Immature natural killer cell (primary cell): ENCODE measurements at regions not wholly inside any gene's neighbourhood (a gene's known extent, or its start where the extent isn't known, plus 50 kb on each side); places are given as distances from the start of the nearest gene placed in this dataset.

ENCODE experiments used
- DNase-seq, 3 donors: peaks; one replicate each; pipeline ENCODE4 v3.0.0; 2022; ENCODE audit warnings: mixed read lengths in 1 of 3
- H3K27ac Mint-ChIP-seq, 6 donors: one replicate each; pipeline ENCODE4 v1.8.0; 2020; ENCODE audit warnings: mixed read lengths in 6 of 6, mild to moderate bottlenecking in 5 of 6, inconsistent platforms in 4 of 6, moderate library complexity in 3 of 6
- H3K27me3 Mint-ChIP-seq, 3 donors: one replicate each; pipeline ENCODE4 v1.8.0; 2020 to 2021; ENCODE audit warnings: low read depth in 3 of 3, mild to moderate bottlenecking in 3 of 3, mixed read lengths in 3 of 3, moderate library complexity in 3 of 3, inconsistent platforms in 1 of 3
- H3K36me3 Mint-ChIP-seq, 3 donors: one replicate each; pipeline ENCODE4 v1.8.0; 2020; ENCODE audit warnings: mixed read lengths in 3 of 3, inconsistent platforms in 2 of 3, mild to moderate bottlenecking in 2 of 3
- H3K4me1 Mint-ChIP-seq, 2 donors: one replicate each; pipeline ENCODE4 v1.8.0; 2020; ENCODE audit warnings: inconsistent platforms in 2 of 2, mild to moderate bottlenecking in 2 of 2, mixed read lengths in 2 of 2, moderate library complexity in 1 of 2
- H3K4me3 Mint-ChIP-seq, 5 donors: one replicate each; pipeline ENCODE4 v1.8.0; 2020; ENCODE audit warnings: mild to moderate bottlenecking in 5 of 5, mixed read lengths in 5 of 5, inconsistent platforms in 3 of 5, moderate library complexity in 3 of 5
- H3K9me3 Mint-ChIP-seq, 6 donors: one replicate each; pipeline ENCODE4 v1.8.0; 2020; ENCODE audit warnings: mild to moderate bottlenecking in 6 of 6, mixed read lengths in 6 of 6, inconsistent platforms in 4 of 6, moderate library complexity in 3 of 6

DNA sequence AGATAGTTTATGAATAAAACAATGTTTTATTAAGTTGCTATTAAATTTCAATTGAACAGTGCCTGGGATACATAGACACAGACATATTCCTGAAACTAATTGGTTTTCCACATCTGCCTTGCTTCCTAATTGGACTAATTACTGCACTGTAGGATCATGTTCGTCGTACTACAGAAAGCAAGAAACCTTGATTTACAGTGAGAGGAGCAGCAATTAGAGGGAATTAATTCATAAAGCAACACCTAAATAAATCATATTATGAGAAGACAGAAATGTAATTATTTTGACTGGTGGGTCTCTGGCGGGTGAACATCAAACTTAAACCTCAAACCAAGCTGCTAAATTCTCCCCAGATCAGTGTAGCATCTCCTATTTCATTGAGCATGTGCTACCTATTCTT lies 124.6 kb upstream of the CAMK1G start:
- Mint-ChIP-seq H3K36me3 (no peaks in the 10 kb centered on the region), H3K27ac (no peak overlapping the region), H3K27me3 (peaks cover 0 to 13% (median 2%) of the 10 kb centered on the region in 3 donors), H3K4me3 (no peak overlapping the region), H3K4me1 (no peaks in the 10 kb centered on the region), H3K9me3 (no peaks in the 10 kb centered on the region)
- DNase-seq: no peak

DNA sequence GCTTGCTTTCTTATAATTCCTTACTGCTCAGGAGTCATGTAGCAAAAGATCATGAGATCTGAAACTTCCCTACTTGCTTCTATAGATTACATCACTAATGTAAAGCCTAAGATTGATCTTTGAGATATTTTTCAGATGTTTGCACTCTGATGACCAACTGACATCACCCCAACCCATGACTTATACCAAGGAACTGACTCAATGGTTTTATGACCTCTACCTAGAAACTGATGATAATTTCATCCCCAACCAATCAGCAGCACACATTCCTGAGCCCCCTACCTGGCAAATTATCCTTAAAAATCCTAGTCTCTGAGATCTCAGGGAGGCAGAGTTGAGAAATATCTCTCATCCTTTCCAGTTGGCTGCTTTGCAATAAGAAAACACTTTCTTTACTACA lies 122.3 kb upstream of the CAMK1G start:
- Mint-ChIP-seq H3K4me3 (no peak overlapping the region), H3K27me3 (peaks cover 0 to 11% (median 2%) of the 10 kb centered on the region in 3 donors), H3K9me3 (no peaks in the 10 kb centered on the region), H3K36me3 (no peaks in the 10 kb centered on the region), H3K27ac (no peak overlapping the region), H3K4me1 (no peaks in the 10 kb centered on the region)
- DNase-seq: no peak

DNA sequence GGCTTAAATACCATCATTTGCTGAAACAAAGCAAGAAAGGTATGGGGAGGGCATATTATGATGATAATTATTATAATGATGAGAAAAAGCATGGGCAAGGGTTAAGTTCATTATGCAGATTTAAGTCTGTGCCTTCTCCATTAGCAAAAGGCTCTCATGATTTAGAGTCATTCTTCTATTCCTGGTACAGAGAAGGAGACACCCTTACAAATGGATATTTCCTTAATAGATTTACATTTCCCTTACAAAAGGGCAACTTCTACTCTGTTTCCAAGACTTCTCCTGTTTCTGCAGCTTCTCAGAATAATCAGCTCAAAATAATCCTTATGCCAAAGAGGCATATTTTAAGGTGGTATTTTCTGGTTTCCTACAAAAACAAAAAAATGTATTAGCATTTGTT lies 121.1 kb upstream of the CAMK1G start:
- DNase-seq: no peak
- Mint-ChIP-seq H3K4me1 (no peaks in the 10 kb centered on the region), H3K27me3 (peaks cover 0 to 9% (median 2%) of the 10 kb centered on the region in 3 donors), H3K9me3 (no peaks in the 10 kb centered on the region), H3K4me3 (no peak overlapping the region), H3K36me3 (no peaks in the 10 kb centered on the region), H3K27ac (no peak overlapping the region)

DNA sequence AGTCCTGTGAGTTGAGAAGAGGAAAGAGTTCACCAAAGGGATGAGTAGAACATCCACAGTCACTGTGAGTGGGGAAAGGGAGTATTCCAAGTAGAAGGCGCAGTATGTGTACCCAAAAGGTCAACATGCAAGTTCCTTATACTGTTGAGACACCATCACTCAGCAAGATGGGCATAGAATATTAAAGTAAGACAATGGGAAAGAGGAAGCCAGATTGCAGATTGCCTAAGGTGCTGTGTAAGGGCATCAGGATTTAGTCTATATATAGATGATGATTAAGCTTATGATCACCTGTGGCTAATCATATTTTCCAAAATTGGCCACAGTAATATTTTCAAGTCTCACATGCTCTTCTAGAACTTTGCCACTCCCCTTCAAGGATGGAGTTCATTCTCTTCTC lies 120.1 kb upstream of the CAMK1G start:
- H3K27me3 Mint-ChIP-seq: peaks cover 0 to 12% (median 2%) of the 10 kb centered on the region in 3 donors
- H3K36me3 Mint-ChIP-seq: no peaks in the 10 kb centered on the region
- DNase-seq: no peak
- no peaks in the 10 kb centered on the region for H3K9me3 Mint-ChIP-seq
- no peak overlapping the region for H3K27ac Mint-ChIP-seq
- no peak overlapping the region for H3K4me3 Mint-ChIP-seq
- H3K4me1 Mint-ChIP-seq: no peaks in the 10 kb centered on the region

DNA sequence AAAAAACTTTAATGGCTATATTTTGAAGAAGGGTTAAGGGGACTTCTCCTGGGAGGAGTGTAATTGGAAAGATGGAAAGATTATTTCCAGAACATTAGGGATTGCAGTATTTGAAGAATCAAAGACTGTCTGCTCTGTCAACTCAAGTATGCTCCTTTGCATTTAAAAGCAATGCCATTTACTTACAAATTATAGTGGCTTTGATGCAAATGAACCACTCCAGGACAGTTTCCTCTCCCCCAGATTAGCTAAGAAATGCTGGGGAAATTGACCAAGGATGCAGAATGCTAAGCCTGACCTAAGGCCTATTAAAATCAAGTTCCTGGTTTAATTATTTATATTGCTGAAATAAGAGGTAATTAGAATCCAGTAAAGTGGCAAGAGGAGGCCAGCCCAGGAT lies 110.5 kb upstream of the CAMK1G start:
- Mint-ChIP-seq H3K4me1 (no peaks in the 10 kb centered on the region), H3K4me3 (no peak overlapping the region), H3K9me3 (peaks cover 0 to 7% (median 4%) of the 10 kb centered on the region in 6 donors), H3K27me3 (peaks cover 0 to 6% (median 2%) of the 10 kb centered on the region in 3 donors), H3K27ac (no peak overlapping the region), H3K36me3 (no peaks in the 10 kb centered on the region)
- DNase-seq: no peak

DNA sequence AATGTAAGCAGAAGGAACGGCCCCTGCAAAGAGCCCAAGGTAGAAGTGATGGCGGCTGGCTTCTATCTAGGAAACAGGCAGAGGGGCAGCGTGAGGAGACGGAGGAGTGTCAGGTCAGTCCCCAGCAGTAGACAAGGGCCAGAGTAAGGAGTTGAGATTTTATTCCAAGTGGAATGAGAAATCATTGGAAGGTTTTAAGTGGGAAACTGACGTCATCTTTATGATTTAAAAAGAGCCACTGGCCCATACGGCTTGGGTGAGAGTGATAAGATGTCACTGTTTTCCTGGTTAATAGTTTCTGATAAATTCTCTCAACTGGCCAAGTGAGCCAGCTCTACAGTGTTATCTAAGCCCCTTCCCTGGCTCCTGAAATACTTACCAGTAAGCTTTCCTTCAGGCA lies 103.2 kb upstream of the CAMK1G start:
- H3K27ac Mint-ChIP-seq: no peak overlapping the region
- H3K9me3 Mint-ChIP-seq: peaks cover 0 to 2% (median 0%) of the 10 kb centered on the region in 6 donors
- no peaks in the 10 kb centered on the region for H3K4me1 Mint-ChIP-seq
- no peaks in the 10 kb centered on the region for H3K36me3 Mint-ChIP-seq
- no peak for DNase-seq
- peaks cover 0 to 2% (median 0%) of the 10 kb centered on the region in 3 donors for H3K27me3 Mint-ChIP-seq
- H3K4me3 Mint-ChIP-seq: no peak overlapping the region

DNA sequence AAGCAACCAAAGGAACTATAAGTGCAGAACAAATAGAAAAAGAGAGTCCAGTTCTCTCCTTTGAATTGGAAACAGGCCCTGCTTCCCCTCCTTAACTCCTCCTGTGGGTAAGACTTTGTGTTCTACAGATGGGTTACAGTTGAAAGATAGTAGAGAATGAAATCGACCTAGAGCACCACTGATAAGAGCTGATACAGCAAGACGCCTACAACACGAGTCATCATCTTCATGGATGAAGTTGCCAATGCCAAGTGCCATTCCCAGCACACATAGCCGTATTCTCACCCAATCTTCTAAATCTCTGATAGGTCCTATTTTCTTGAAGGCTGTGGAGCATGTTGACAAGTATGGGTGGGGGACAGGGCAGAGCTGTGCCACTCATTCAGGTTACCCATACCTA lies 99.8 kb upstream of the CAMK1G start:
- no peak overlapping the region for H3K27ac Mint-ChIP-seq
- H3K4me1 Mint-ChIP-seq: no peaks in the 10 kb centered on the region
- no peak overlapping the region for H3K4me3 Mint-ChIP-seq
- H3K36me3 Mint-ChIP-seq: no peaks in the 10 kb centered on the region
- peaks cover 0 to 2% (median 0%) of the 10 kb centered on the region in 3 donors for H3K27me3 Mint-ChIP-seq
- no peak for DNase-seq
- no peaks in the 10 kb centered on the region for H3K9me3 Mint-ChIP-seq

DNA sequence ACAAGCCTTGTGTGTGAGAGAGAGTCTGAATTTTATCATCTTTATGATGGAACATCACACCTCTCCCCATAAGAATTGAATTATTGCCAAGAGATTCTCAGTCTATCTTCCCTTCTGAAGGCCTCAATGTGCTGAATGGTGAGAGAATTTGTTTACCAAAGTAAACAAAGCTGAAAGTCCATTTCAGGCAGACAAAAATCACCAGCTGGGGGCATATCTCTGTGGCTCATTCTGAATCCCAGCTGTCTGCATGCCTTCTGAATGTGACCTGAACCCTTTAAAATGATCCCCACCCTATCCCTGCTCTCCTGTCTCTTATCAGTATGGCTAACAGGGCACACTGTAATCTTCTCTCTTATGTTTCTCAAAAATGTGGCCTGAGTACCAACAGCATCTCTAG lies 99.1 kb upstream of the CAMK1G start:
- Mint-ChIP-seq H3K4me1 (no peaks in the 10 kb centered on the region), H3K36me3 (no peaks in the 10 kb centered on the region), H3K9me3 (no peaks in the 10 kb centered on the region), H3K27ac (no peak overlapping the region), H3K27me3 (peaks cover 0 to 2% (median 0%) of the 10 kb centered on the region in 3 donors), H3K4me3 (no peak overlapping the region)
- DNase-seq: no peak

DNA sequence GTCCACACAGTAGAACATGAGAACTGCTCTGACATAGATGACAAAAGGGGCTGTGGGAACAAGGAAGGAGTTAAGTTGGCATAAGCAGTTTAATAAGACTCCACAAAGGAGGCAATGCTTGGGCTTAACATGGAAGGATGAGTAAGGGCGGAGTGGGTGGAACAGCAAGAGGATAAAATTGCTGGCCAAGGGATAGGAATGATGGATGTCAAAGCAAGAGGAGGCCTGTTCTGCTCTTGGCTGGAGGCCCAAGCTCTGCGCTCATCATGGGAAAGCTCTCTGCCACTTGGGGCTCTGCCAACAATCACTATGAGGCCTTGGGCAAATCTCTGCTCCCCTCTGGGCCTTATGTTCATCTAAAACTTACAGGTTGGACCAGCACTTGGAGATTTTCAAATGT lies 98.3 kb upstream of the CAMK1G start:
- no peak overlapping the region for H3K27ac Mint-ChIP-seq

DNA sequence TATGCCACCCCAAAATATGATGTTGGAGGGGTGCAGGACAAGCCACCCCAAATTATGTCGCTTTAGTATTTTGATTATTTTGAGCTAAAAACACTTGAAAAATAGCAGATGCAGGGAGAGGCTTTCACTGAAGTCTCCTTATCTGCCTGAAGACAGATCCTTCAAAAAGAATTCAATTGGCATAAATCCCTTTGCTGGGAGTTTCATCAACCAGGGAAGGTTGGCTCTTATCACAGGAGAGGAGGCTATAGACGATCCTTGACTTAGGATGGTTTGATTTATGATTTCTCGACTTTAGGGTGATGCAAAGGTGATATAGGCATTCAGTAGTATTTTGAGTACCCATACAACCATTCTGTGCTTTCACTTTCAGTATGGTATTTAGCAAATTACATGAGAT lies 97.8 kb upstream of the CAMK1G start:
- H3K4me3 Mint-ChIP-seq: no peak overlapping the region
- no peaks in the 10 kb centered on the region for H3K4me1 Mint-ChIP-seq
- no peak overlapping the region for H3K27ac Mint-ChIP-seq
- H3K27me3 Mint-ChIP-seq: peaks cover 0 to 2% (median 0%) of the 10 kb centered on the region in 3 donors
- H3K36me3 Mint-ChIP-seq: no peaks in the 10 kb centered on the region
- H3K9me3 Mint-ChIP-seq: no peaks in the 10 kb centered on the region
- no peak for DNase-seq

More for the DNA sequence above, 98.3 kb upstream of the CAMK1G start:
- Mint-ChIP-seq H3K4me1 (no peaks in the 10 kb centered on the region), H3K27me3 (peaks cover 0 to 2% (median 0%) of the 10 kb centered on the region in 3 donors), H3K4me3 (no peak overlapping the region), H3K9me3 (no peaks in the 10 kb centered on the region), H3K36me3 (no peaks in the 10 kb centered on the region)
- DNase-seq: no peak

DNA sequence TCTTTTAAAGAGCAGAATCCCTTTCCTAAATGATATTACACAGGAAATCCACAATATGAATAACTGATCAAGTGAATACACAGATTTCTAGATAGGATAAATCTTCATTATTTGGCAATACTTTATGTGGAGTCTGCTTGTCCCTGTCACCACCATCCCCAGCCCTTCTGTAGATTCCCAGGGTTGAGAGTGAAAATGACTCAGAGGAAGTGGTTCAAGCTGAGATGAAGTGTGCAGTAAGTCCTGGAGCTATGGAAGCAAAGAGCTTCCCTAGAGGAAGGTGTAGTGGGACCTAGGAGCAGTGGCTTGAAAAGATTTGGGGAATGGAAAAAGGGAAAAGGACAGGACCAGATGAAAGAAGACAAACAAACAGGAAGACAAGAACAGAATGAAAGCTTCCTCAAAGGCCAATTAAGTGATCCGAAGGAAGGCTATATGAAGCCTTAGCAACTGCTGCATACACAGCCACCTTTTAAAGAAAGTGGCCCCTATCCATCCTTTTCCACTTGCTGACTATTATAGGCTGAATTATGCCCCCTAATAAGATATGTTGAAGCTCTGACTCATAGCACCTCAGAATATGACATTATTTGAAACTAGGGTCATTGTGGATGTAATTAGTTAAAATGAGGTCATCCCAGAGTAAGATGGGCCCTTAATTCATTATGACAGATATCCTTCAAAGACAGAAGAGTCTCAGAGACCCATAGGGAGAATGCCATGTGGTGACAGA lies 96.5 kb upstream of the CAMK1G start:
- no peak overlapping the region for H3K27ac Mint-ChIP-seq
- DNase-seq: no peak
- H3K27me3 Mint-ChIP-seq: peaks cover 0 to 2% (median 2%) of the 10 kb centered on the region in 3 donors
- H3K4me3 Mint-ChIP-seq: no peak overlapping the region
- H3K4me1 Mint-ChIP-seq: no peaks in the 10 kb centered on the region
- H3K36me3 Mint-ChIP-seq: no peaks in the 10 kb centered on the region
- H3K9me3 Mint-ChIP-seq: no peaks in the 10 kb centered on the region

DNA sequence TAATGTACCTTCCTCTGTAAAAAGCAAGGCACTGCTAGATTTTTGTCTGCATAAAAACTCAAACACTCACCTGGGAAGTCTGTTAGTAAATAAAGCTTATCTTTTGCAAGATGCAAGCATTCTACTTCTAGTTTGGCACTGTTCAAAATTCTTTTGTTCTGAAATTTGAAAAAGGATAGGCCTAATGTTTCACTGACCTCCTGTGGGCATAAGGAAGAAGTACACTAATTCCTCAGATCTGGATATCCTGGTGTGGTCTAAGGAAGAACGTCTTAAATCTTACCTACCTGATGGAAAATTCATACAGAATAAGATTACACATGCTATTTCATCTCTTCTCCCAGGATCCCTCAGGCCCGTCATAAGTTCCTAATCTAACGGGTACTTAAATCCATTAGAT lies 93.5 kb upstream of the CAMK1G start:
- Mint-ChIP-seq H3K27me3 (peaks cover 0 to 2% (median 0%) of the 10 kb centered on the region in 3 donors), H3K27ac (no peak overlapping the region), H3K4me1 (no peaks in the 10 kb centered on the region), H3K36me3 (no peaks in the 10 kb centered on the region), H3K9me3 (peaks cover 0 to 3% (median 0%) of the 10 kb centered on the region in 6 donors), H3K4me3 (no peak overlapping the region)
- no peak for DNase-seq

DNA sequence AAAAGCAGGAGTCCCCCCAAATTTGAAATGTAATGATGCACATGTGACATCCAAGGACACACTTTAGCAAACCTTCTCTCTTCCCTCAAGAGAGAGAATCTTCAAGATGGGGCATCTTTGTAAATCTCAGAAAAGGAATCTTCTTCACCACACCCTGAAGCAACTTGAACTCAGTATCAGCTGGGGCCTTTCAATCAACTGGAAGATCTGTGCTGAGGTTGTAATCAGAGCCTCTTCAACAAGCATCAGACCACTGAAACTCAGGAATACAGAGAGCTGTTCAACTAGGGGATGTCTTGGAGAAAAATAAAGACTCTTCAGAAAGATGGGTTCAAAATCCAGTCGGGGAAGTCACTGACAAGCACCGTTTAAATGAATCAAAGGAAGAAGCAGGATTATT lies 92.5 kb upstream of the CAMK1G start:
- Mint-ChIP-seq H3K36me3 (no peaks in the 10 kb centered on the region), H3K27me3 (peaks cover 0 to 2% (median 0%) of the 10 kb centered on the region in 3 donors), H3K27ac (no peak overlapping the region), H3K4me3 (no peak overlapping the region), H3K9me3 (peaks cover 0 to 6% (median 0%) of the 10 kb centered on the region in 6 donors), H3K4me1 (no peaks in the 10 kb centered on the region)
- DNase-seq: no peak

DNA sequence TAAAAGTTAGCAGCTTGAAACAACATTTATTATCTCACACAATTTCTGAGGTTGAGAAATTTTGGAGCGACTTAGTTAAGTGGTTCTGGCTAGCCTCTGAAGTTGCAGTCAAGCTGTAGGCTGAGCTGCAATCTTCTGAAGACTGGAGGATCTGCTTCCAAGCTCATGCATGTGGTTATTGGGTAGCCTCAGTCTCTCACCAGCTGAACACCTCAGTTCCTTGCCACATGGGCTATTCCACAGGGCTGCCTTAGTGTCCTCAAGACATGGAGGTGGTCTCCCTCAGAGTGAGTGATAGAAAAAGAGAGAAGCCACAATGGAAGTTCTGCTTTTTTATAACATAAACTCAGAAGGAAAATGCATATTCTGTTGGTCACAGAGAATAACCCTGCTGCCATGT lies 92.0 kb upstream of the CAMK1G start:
- Mint-ChIP-seq H3K4me3 (no peak overlapping the region), H3K27me3 (peaks cover 0 to 2% (median 0%) of the 10 kb centered on the region in 3 donors), H3K9me3 (peaks cover 0 to 6% (median 1%) of the 10 kb centered on the region in 6 donors), H3K36me3 (no peaks in the 10 kb centered on the region), H3K27ac (no peak overlapping the region), H3K4me1 (no peaks in the 10 kb centered on the region)
- DNase-seq: no peak

DNA sequence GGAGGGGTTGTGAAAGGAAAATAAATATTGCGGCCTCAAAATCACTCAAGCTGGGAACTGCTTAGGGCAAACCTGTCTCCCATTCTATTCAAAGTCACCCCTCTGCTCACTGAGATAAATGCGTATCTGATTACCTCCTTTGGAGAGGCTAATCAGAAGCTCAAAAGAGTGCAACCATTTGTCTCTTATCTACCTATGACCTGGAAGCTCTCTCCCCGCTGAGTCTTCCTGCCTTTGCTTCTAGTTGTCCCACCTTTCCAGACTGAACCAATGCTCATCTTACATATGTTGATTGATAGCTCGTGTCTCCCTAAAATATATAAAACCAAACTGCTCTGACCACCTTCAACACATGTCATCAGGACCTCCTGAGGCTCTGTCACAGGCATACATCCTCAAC lies 91.6 kb upstream of the CAMK1G start:
- Mint-ChIP-seq H3K27me3 (peaks cover 0 to 3% (median 2%) of the 10 kb centered on the region in 3 donors), H3K9me3 (peaks cover 0 to 10% (median 4%) of the 10 kb centered on the region in 6 donors)

More for the DNA sequence above, 91.6 kb upstream of the CAMK1G start:
- no peak for DNase-seq
- no peak overlapping the region for H3K27ac Mint-ChIP-seq
- no peak overlapping the region for H3K4me3 Mint-ChIP-seq
- no peaks in the 10 kb centered on the region for H3K36me3 Mint-ChIP-seq
- no peaks in the 10 kb centered on the region for H3K4me1 Mint-ChIP-seq
